HepG2 (cell line): ENCODE measurements at regions not wholly inside any gene's neighbourhood (a gene's known extent, or its start where the extent isn't known, plus 50 kb on each side); places are given as distances from the start of the nearest gene placed in this dataset.

Source experiments
- MAX ChIP-seq: IDR thresholded peaks from 2 replicates; pipeline ENCODE4 v1.6.1; 2012; ENCODE audit warnings: inconsistent platforms
- ZBTB7A ChIP-seq: sonication (generic); formaldehyde crosslinking; IDR thresholded peaks from 2 replicates; pipeline ENCODE4 v1.8.0; 2022; ENCODE audit warnings: mild to moderate bottlenecking, missing genetic modification reagents
- ZNF121 ChIP-seq: sonication (generic); formaldehyde crosslinking; IDR thresholded peaks from 2 replicates; pipeline ENCODE4 v1.5.0; 2020; ENCODE audit warnings: mild to moderate bottlenecking, missing genetic modification reagents
- ZNF75D ChIP-seq: sonication (generic); formaldehyde crosslinking; IDR thresholded peaks from 2 replicates; pipeline ENCODE4 v1.8.1; 2023; ENCODE audit warnings: missing genetic modification reagents, mild to moderate bottlenecking, borderline replicate concordance

DNA sequence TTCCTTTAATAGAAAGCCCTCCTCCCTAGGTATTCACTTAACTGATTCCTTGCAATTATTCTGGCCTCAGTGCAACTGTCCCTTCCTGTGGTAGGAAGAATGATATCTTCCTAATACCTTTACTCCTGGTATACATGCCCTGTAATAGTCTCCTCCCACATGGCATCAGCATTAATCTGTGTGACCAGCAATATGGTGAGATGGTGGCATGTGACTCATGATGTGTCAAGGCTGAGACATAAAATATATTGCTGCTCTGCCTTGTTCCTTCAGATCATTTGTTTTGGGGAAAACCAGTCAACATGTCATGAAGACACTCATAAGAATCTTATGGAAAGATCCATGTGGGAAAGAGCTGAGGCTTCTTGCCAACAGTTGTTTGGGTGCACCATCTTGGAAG lies 149.1 kb upstream of the TRPM3 start:
- TF ChIP-seq ZNF75D (CRISPR knock-in tag) (no peak), ZNF121 (CRISPR knock-in tag) (no peak), ZBTB7A (no peak), MAX (no peak)
